ENCODE measurements at regions not wholly inside any gene's neighbourhood (a gene's known extent, or its start where the extent isn't known, plus 50 kb on each side); places are given as distances from the start of the nearest gene placed in this dataset.
A peak's percentile ranks its signal among the peaks of the same experiment; 100 is the strongest.
"Not testable (repeated sequence)": the region's sequence is repeated elsewhere in the genome, so short reads cannot be mapped to it uniquely, and the experiment has no call there.

DNA sequence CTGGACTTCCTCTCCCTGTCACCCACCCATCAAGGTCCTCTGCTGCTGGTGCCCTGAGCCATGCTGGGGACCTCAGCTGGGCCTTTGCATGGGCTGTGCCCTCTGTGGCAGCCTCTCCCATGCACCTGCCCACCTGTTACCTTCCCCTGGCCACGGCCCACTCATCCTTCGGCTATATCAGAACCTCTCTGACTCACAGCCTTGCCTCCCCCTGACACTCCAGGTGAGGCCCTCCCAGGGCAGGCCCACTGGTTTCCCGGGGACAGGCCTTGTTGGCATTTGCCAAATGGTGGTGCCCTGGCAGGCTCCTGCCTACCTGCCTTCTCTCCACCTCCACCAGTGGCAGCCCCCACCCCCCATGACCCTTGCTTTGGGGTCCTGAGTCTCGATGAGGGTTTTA lies 73.7 kb upstream of the PRR5 start:
- no peak for DNase-seq

DNA sequence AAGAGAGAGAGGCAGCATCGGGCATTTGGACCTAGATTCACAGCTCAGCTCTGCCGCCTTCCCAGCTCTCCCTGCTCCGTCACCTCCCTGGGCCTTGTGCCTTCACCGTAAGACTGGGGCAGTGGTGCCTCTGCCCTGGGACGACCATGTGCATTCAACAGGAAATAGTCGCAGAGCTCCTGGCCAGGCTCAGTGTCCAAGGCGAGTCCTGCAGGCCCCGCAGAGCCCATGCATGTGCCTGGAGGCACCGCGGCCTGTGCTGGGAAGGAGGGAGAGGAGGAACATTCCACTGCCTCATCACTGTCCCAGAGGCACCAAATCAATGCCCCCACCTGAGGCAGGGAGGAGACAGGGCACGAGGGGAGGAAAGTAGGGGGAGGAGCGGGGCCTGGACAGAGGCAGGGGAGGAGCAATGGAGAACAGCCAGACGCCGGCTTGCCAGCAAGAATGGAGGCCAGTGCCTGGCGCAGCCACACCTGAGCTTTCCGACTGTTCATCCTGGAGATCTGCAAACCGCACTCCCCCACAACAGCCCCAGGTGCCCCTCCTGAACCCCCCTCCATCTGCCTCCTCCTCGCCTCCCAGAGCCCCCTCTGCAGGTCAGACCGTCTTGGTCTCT lies 74.4 kb upstream of the PRR5 start:
- DNase-seq, result no peak

DNA sequence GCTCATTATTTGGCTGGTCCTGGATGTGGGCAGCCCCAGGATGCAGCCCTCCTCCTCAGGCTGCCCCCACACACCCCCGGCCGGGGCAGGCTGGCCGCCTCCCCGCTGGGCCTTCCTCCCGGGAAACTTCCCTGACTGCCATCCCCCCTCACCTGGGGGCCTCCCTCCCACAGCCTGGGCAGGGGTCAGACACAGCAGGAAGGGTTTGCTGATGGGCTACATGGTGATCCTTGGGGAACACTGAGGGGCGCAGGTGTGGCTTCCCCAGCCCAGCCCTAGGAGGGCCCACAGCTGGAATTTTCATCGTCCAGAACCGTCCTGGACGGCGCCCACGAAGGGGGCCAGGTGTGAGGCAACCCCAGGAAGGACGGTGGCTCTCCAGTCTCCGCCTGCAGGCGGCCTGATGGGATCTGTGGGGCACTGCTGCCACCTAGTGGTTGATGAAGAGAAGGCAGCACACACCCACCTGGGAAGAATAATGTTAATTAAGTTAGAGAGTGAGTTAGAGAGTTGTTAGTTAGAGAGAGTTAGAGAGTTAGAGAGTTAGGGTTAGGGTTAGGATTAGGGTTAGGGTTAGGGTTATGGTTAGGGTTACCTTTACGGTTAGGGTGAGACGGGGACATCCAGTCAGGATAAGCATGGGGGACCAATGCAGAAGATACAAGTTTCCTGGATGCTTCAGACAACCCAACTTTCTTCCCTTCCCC lies 75.9 kb upstream of the PRR5 start:
- peak; percentile 8 for DNase-seq

- DNase-seq, result no peak
Measured at GRCh38 chr22:44625421-44625760, 76.6 kb upstream of the PRR5 start.

DNA sequence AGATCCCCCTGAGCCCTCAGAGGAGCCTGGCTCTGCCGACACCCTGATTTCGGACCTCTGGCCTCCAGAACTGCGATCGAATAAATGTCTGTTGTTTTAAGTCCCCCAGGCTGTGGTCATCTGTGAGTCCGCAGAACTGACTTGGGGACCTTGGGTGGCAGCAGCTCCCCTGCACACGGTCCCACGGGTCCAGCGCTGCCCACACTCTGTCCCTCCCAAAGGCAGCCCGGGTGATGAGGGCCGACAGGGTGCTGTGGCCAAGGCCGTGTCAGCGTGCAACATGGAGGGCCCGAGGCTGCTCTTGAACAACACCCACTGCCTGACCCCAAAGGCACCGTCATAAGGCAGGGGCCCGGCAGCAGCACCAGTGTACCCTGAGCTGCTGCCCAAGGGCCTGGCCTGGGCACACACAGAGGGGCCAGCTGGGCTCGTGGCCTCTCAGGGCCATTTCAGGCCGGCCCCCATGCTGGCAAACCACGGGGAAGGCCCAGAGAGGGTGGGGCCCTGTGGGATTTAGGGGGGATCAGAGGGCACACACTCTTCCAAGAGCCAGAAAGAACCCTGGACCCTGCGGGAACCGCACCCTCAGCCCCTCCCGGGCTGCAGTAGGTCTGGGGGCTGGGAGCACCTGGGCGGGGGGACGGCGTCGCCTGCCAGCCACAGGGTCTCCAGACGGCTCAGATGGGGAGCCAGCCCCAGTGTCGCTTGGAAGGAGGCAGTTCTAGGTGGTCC lies 77.1 kb upstream of the PRR5 start:
- DNase-seq, result no peak

DNA sequence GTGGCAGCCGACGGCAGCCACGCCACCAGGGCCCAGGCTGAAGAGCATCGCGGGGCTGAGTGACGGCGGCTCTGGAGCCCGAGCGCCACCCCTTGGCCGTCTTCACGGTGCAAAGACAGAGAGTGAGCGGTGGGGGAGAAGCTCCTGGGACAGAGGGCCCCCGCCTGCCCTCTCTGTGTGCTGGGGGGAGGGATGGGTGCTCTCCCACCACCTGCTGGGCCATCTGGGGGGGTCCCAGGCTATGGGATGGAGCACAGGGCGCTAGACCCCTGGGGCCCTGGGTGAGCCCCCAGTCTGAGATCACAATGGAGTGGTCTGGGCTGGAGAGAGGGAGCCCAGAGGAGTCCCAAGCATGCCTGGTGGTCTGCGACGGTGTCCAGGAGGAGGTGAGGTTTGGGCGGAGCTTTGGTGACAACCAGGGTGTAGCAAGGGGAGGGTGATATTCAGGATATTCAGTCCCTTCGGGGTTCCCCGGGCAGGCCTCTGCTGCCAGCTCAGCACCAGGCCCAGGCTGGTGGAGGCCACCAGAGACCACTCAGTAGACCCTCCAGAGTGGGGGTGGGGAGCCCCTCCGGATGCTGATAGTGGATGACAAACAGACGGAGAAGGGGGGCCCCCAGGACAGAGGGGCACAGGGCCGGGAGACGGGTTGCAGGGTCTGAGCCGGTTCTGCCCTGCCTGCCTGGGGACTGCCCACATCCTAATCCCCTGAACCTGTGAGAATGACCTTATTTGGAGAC lies 78.1 kb upstream of the PRR5 start:
- DNase-seq, result no peak

DNA sequence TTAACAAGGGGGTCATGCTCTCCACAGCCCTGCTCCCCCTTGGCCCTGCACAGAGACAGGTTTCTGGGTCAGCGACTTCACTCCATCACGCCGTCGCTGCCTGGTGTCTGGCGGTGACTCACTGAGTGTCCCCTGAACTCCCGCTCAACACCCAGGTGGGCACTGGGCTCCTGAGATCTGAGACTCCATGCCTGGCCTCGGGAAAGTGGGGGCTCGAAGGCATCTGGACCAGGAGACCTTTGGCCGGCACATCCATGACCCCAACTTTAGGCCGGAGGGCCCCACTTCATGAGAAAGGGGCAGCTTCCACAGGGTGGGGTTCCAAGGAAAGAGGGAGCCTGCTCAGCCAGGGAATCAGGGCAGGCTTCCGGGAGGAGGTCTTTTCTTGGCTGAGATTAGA lies 79.3 kb upstream of the PRR5 start:
- no peak for DNase-seq

DNA sequence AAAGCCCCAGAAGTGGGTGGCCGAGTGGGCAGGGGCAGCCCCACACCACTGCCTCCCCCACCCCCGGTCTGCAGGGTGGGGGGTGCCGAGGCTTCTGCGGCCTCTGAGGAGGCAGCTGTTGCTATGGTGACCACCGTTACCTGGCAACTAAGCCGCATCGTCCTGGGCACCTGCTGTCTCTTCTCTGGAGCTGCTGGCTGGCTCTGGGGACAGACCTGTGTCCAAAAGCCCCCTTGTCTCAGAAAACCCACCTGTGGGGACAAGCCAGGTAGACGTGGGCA lies 79.9 kb upstream of the PRR5 start:
- DNase-seq, result peak; percentile 39

DNA sequence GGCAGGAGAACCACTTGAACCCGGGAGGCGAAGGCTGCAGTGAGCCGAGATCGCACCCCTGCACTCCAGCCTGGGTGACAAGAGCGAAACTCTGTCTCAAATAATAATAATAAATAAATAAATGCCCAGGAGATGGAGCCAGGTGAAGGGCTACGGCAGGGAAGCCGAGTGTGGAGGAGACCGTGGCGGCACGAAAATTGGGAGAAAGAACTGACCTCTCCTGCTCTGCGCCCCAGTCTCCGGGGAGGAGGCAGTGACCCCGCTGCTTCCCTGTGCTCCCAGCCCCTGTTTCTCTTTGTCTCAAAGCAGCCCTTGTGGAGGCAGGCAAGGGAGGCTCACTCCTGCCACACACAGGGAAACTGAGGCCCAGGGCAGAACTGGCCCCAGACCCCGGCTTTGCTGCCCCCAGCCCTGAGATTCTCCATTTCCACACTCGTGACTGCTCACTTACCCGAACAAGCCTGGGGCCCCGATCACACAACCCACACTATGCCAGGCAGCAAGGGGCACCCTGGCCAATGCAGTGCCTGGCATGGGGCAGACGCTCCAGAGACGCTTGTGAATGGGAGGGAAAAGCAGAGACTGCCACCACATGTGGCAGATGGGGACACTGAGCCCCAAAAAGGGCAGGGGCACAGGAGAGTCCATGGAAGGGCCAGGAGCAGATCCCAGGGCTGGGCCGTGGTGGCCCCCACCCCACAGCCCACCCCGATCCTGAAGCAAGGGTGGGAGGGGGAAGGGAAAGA lies 80.4 kb upstream of the PRR5 start:
- no peak for DNase-seq

DNA sequence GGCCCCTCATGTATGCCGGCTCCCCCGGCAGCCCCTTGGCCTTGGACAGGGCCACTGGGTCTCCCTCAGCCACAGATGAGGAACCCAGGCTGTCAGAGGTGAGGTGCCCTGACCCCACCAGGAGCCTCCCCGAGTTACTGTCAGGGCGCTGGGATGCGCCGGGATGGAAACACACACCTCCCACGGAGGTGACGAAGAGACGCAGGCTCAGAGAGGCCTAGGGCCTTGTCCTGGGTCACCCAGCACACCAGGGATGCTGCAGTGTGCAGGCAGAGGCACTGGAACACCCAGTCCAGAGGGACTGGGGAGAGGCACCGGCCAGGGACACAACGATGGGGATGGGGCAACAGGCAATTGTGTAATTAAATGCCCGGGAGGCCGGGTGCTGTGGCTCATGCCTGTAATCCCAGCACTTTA lies 81.2 kb upstream of the PRR5 start:
- no peak for DNase-seq

DNA sequence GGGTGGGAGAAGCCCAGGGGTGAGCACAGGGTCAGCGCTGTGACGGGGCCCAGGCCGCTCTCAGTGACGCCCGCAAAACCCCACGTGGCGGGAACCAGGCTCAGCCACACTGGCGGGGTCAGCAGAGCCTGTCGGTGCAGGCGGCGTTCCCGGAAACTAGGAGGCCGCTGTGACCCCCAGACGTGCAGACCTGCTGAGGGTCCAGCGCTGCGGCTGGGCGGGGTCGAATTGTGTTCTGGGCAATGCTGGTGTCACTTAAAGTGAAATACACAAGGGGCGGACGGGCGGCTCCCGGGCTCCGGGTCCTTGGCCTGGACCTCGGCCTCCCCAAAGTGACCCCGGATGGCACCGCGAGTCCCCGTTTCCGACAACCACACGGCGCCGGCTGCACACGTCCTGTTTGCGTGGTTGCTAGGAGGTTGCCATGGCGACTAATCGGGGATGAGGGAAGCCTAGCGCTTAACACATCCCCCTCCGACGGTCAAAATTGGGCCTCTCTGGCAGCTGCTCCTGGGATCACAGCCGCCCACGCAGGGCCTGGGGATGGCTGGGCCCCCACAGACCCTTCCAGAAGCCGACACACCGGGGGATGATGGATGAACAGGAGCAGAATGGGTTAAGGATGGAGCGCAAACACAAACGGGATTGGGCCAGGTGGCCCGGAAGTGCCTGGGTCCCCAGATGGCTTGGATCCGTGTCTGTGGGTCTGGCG lies 81.7 kb upstream of the PRR5 start:
- DNase-seq, result no peak

- DNase-seq, result not testable (repeated sequence)
Measured at GRCh38 chr22:44619560-44620128, 82.4 kb upstream of the PRR5 start.

GRCh38 chr22:44618910-44619309 lies 83.1 kb upstream of the PRR5 start:
- not testable (repeated sequence) for DNase-seq

- DNase-seq, result no peak
Measured at GRCh38 chr22:44618400-44618799, 83.6 kb upstream of the PRR5 start.

DNA sequence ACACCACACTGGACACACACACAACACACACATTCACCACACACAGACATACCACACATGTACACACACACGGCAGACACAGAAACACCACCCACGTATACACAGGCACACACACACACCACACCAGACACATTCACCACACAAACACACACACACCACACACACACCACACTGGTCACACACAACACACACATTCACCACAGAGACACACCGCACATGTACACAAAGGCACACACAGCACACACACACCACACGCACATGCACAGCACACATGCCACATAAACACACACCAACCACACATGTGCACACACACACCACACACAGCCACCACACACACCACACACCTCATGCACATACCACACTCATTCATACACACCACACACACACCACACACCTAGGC lies 84.2 kb upstream of the PRR5 start:
- no peak for DNase-seq

DNA sequence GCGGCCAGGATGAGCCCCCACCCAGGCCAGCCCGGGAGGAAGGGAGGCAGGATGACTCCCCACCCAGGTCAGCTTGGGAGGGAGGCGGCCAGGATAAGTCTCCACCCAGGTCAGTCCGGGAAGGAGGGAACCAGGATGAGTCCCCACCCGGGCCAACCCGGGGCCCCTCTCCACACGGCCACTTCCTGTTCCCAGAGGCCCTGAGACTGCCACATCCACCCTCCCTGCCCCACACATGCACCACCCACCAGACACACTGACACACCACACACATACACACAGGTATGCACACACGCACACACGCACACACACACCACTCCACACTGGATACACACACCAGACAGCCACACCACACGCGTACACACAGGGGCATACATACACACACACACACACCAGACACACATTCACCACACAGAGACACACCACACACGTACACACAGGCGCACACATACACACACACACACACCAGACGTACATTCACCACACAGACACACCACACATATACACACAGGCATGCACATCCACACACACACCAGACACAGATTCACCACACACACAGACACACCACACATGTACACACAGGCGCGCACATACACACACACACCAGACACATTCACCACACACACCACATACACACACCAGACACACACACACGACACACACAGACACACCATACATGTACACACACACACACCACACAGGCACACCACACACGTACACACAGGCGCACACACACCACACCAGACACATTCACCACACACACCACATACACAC lies 84.9 kb upstream of the PRR5 start:
- no peak for DNase-seq

DNA sequence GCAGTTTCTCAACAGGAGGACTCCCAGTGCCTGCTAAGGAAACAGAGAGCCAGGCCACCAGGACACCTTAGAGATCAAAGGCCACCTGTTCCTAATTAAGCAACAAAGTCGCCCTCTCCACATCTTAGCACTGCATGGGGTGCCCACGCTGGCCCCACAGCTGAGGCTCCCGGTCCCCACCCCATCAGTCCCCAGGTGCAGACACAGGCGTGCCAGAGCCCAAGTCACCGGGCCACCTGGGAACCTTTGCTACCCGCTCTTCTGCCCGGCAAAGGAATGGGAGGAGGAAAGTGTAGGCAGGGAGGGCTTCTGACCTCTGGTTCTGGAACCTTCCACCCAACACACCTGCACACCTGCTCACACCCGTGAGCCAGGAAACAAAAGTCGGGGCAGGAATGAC lies 85.5 kb upstream of the PRR5 start:
- DNase-seq, result no peak

GRCh38 chr22:44615602-44616180 lies 86.3 kb upstream of the PRR5 start:
- no peak for DNase-seq

DNA sequence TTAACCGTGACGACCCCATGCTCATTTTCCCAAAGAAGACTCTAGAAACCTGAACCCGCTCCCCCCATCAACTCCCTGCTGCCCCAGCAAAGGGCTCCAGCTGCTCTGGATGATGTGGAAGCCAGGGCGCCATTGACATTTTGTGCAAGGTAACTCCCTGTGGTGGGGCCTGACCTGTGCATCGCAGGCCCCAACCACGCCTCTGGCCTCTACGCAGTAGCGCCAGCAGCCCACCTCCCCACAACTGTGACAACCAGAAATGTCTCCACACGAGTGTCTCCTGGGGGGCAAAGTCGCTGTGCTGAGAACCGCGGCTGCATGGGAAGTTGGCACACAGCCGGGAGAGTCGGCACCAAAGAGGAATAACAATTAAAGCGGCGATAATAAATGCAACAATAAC lies 86.9 kb upstream of the PRR5 start:
- no peak for DNase-seq

- no peak for DNase-seq
Measured at GRCh38 chr22:44613196-44613595, 88.8 kb upstream of the PRR5 start.

Measured in NCI-H1092 treated with DMSO at 0.1 percent for 48 hours (cell line).